ENCODE measurements at regions not wholly inside any gene's neighbourhood (a gene's known extent, or its start where the extent isn't known, plus 50 kb on each side); places are given as distances from the start of the nearest gene placed in this dataset.
"Not testable (repeated sequence)": the region's sequence is repeated elsewhere in the genome, so short reads cannot be mapped to it uniquely, and the experiment has no call there.

- H3K4me1 ChIP-seq (ENCODE audit: control insufficient read depth, insufficient read depth, low read length), result no peaks in the 10 kb centered on the region
- no peaks in the 10 kb centered on the region for H3K27me3 ChIP-seq (replicated peaks; ENCODE audit: control insufficient read depth, insufficient read depth, low read length)
- H3K36me3 ChIP-seq (ENCODE audit: control insufficient read depth, insufficient read depth, low read length, severe bottlenecking), result no peaks in the 10 kb centered on the region
- H3K9ac ChIP-seq (ENCODE audit: low read length), result no peak overlapping the region
- no peak for DNase-seq (ENCODE audit: low read depth)
- H3K4me3 ChIP-seq (ENCODE audit: low read length), result no peak overlapping the region
- H3K9me3 ChIP-seq (ENCODE audit: control insufficient read depth, low read length), result no peaks in the 10 kb centered on the region
These were observed 247.9 kb upstream of the LYPLAL1 start for GRCh38 chr1:218925777-218926176.

GRCh38 chr1:218926631-218927030, 247.0 kb upstream of the LYPLAL1 start:
- Histone ChIP-seq H3K4me3 (ENCODE audit: low read length) (no peak overlapping the region), H3K9me3 (ENCODE audit: control insufficient read depth, low read length) (no peaks in the 10 kb centered on the region), H3K36me3 (ENCODE audit: control insufficient read depth, insufficient read depth, low read length, severe bottlenecking) (no peaks in the 10 kb centered on the region), H3K9ac (ENCODE audit: low read length) (no peak overlapping the region), H3K27me3 (replicated peaks; ENCODE audit: control insufficient read depth, insufficient read depth, low read length) (no peaks in the 10 kb centered on the region), H3K4me1 (ENCODE audit: control insufficient read depth, insufficient read depth, low read length) (peaks cover 6% of the 10 kb centered on the region)
- no peak for DNase-seq (ENCODE audit: low read depth)

- H3K27me3 ChIP-seq (replicated peaks; ENCODE audit: control insufficient read depth, insufficient read depth, low read length), result no peaks in the 10 kb centered on the region
- no peak overlapping the region for H3K9ac ChIP-seq (ENCODE audit: low read length)
- no peaks in the 10 kb centered on the region for H3K36me3 ChIP-seq (ENCODE audit: control insufficient read depth, insufficient read depth, low read length, severe bottlenecking)
- H3K9me3 ChIP-seq (ENCODE audit: control insufficient read depth, low read length), result no peaks in the 10 kb centered on the region
- no peak for DNase-seq (ENCODE audit: low read depth)
- no peak overlapping the region for H3K4me3 ChIP-seq (ENCODE audit: low read length)
- H3K4me1 ChIP-seq (ENCODE audit: control insufficient read depth, insufficient read depth, low read length), result peaks cover 6% of the 10 kb centered on the region
These were observed 243.7 kb upstream of the LYPLAL1 start for GRCh38 chr1:218930000-218930399.

GRCh38 chr1:218930472-218931241, 243.0 kb upstream of the LYPLAL1 start:
- peaks cover 6% of the 10 kb centered on the region for H3K4me1 ChIP-seq (ENCODE audit: control insufficient read depth, insufficient read depth, low read length)
- H3K9me3 ChIP-seq (ENCODE audit: control insufficient read depth, low read length), result peaks cover 6% of the 10 kb centered on the region
- DNase-seq (ENCODE audit: low read depth), result no peak
- H3K9ac ChIP-seq (ENCODE audit: low read length), result no peak overlapping the region
- H3K36me3 ChIP-seq (ENCODE audit: control insufficient read depth, insufficient read depth, low read length, severe bottlenecking), result no peaks in the 10 kb centered on the region
- no peaks in the 10 kb centered on the region for H3K27me3 ChIP-seq (replicated peaks; ENCODE audit: control insufficient read depth, insufficient read depth, low read length)
- H3K4me3 ChIP-seq (ENCODE audit: low read length), result no peak overlapping the region

GRCh38 chr1:218931324-218931723, 242.4 kb upstream of the LYPLAL1 start:
- peaks cover 12% of the 10 kb centered on the region for H3K9me3 ChIP-seq (ENCODE audit: control insufficient read depth, low read length)

GRCh38 chr1:218933513-218933912, 240.2 kb upstream of the LYPLAL1 start:
- no peak overlapping the region for H3K9ac ChIP-seq (ENCODE audit: low read length)
- no peak for DNase-seq (ENCODE audit: low read depth)

More at GRCh38 chr1:218931324-218931723, 242.4 kb upstream of the LYPLAL1 start:
- no peaks in the 10 kb centered on the region for H3K27me3 ChIP-seq (replicated peaks; ENCODE audit: control insufficient read depth, insufficient read depth, low read length)
- DNase-seq (ENCODE audit: low read depth), result no peak
- peaks cover 6% of the 10 kb centered on the region for H3K4me1 ChIP-seq (ENCODE audit: control insufficient read depth, insufficient read depth, low read length)
- H3K36me3 ChIP-seq (ENCODE audit: control insufficient read depth, insufficient read depth, low read length, severe bottlenecking), result no peaks in the 10 kb centered on the region
- H3K4me3 ChIP-seq (ENCODE audit: low read length), result no peak overlapping the region
- no peak overlapping the region for H3K9ac ChIP-seq (ENCODE audit: low read length)

GRCh38 chr1:218935408-218935807, 238.3 kb upstream of the LYPLAL1 start:
- not testable (repeated sequence) for H3K36me3 ChIP-seq (ENCODE audit: control insufficient read depth, insufficient read depth, low read length, severe bottlenecking); H3K4me3 ChIP-seq (ENCODE audit: low read length); H3K9ac ChIP-seq (ENCODE audit: low read length); DNase-seq (ENCODE audit: low read depth); H3K4me1 ChIP-seq (ENCODE audit: control insufficient read depth, insufficient read depth, low read length); H3K27me3 ChIP-seq (replicated peaks; ENCODE audit: control insufficient read depth, insufficient read depth, low read length)
- peaks cover 15% of the 10 kb centered on the region for H3K9me3 ChIP-seq (ENCODE audit: control insufficient read depth, low read length)

More at GRCh38 chr1:218933513-218933912, 240.2 kb upstream of the LYPLAL1 start:
- Histone ChIP-seq H3K4me1 (ENCODE audit: control insufficient read depth, insufficient read depth, low read length) (peaks cover 6% of the 10 kb centered on the region), H3K4me3 (ENCODE audit: low read length) (no peak overlapping the region), H3K9me3 (ENCODE audit: control insufficient read depth, low read length) (peaks cover 15% of the 10 kb centered on the region), H3K36me3 (ENCODE audit: control insufficient read depth, insufficient read depth, low read length, severe bottlenecking) (no peaks in the 10 kb centered on the region), H3K27me3 (replicated peaks; ENCODE audit: control insufficient read depth, insufficient read depth, low read length) (no peaks in the 10 kb centered on the region)

- Histone ChIP-seq H3K9me3 (ENCODE audit: control insufficient read depth, low read length) (peaks cover 15% of the 10 kb centered on the region), H3K27me3 (replicated peaks; ENCODE audit: control insufficient read depth, insufficient read depth, low read length) (no peaks in the 10 kb centered on the region), H3K9ac (ENCODE audit: low read length) (no peak overlapping the region), H3K36me3 (ENCODE audit: control insufficient read depth, insufficient read depth, low read length, severe bottlenecking) (no peaks in the 10 kb centered on the region), H3K4me1 (ENCODE audit: control insufficient read depth, insufficient read depth, low read length) (peaks cover 13% of the 10 kb centered on the region), H3K4me3 (ENCODE audit: low read length) (no peak overlapping the region)
- no peak for DNase-seq (ENCODE audit: low read depth)
These were observed 235.4 kb upstream of the LYPLAL1 start for GRCh38 chr1:218938259-218938658.

GRCh38 chr1:218939095-218939494, 234.6 kb upstream of the LYPLAL1 start:
- no peak overlapping the region for H3K9ac ChIP-seq (ENCODE audit: low read length)
- H3K27me3 ChIP-seq (replicated peaks; ENCODE audit: control insufficient read depth, insufficient read depth, low read length), result no peaks in the 10 kb centered on the region
- H3K9me3 ChIP-seq (ENCODE audit: control insufficient read depth, low read length), result peaks cover 15% of the 10 kb centered on the region
- DNase-seq (ENCODE audit: low read depth), result no peak
- no peaks in the 10 kb centered on the region for H3K36me3 ChIP-seq (ENCODE audit: control insufficient read depth, insufficient read depth, low read length, severe bottlenecking)
- H3K4me1 ChIP-seq (ENCODE audit: control insufficient read depth, insufficient read depth, low read length), result peaks cover 13% of the 10 kb centered on the region
- H3K4me3 ChIP-seq (ENCODE audit: low read length), result no peak overlapping the region

GRCh38 chr1:218942431-218942830, 231.2 kb upstream of the LYPLAL1 start:
- no peaks in the 10 kb centered on the region for H3K9me3 ChIP-seq (ENCODE audit: control insufficient read depth, low read length)
- peak; percentile 20 for DNase-seq (ENCODE audit: low read depth)

GRCh38 chr1:218943371-218943770, 230.3 kb upstream of the LYPLAL1 start:
- H3K4me3 ChIP-seq (ENCODE audit: low read length), result no peak overlapping the region
- no peaks in the 10 kb centered on the region for H3K27me3 ChIP-seq (replicated peaks; ENCODE audit: control insufficient read depth, insufficient read depth, low read length)
- no peaks in the 10 kb centered on the region for H3K36me3 ChIP-seq (ENCODE audit: control insufficient read depth, insufficient read depth, low read length, severe bottlenecking)
- DNase-seq (ENCODE audit: low read depth), result no peak
- H3K9me3 ChIP-seq (ENCODE audit: control insufficient read depth, low read length), result no peaks in the 10 kb centered on the region
- peaks cover 13% of the 10 kb centered on the region for H3K4me1 ChIP-seq (ENCODE audit: control insufficient read depth, insufficient read depth, low read length)
- no peak overlapping the region for H3K9ac ChIP-seq (ENCODE audit: low read length)

More at GRCh38 chr1:218942431-218942830, 231.2 kb upstream of the LYPLAL1 start:
- H3K9ac ChIP-seq (ENCODE audit: low read length), result no peak overlapping the region
- peaks cover 13% of the 10 kb centered on the region for H3K4me1 ChIP-seq (ENCODE audit: control insufficient read depth, insufficient read depth, low read length)
- peak overlapping the region; percentile 59 for H3K4me3 ChIP-seq (ENCODE audit: low read length)
- H3K27me3 ChIP-seq (replicated peaks; ENCODE audit: control insufficient read depth, insufficient read depth, low read length), result no peaks in the 10 kb centered on the region
- H3K36me3 ChIP-seq (ENCODE audit: control insufficient read depth, insufficient read depth, low read length, severe bottlenecking), result no peaks in the 10 kb centered on the region

- Histone ChIP-seq H3K9ac (ENCODE audit: low read length) (no peak overlapping the region), H3K36me3 (ENCODE audit: control insufficient read depth, insufficient read depth, low read length, severe bottlenecking) (no peaks in the 10 kb centered on the region), H3K4me3 (ENCODE audit: low read length) (no peak overlapping the region), H3K9me3 (ENCODE audit: control insufficient read depth, low read length) (no peaks in the 10 kb centered on the region), H3K4me1 (ENCODE audit: control insufficient read depth, insufficient read depth, low read length) (peaks cover 13% of the 10 kb centered on the region), H3K27me3 (replicated peaks; ENCODE audit: control insufficient read depth, insufficient read depth, low read length) (no peaks in the 10 kb centered on the region)
- DNase-seq (ENCODE audit: low read depth), result peak; percentile 13
These were observed 228.6 kb upstream of the LYPLAL1 start for GRCh38 chr1:218945050-218945449.
